ENCODE measurements at regions not wholly inside any gene's neighbourhood (a gene's known extent, or its start where the extent isn't known, plus 50 kb on each side); places are given as distances from the start of the nearest gene placed in this dataset.

DNA sequence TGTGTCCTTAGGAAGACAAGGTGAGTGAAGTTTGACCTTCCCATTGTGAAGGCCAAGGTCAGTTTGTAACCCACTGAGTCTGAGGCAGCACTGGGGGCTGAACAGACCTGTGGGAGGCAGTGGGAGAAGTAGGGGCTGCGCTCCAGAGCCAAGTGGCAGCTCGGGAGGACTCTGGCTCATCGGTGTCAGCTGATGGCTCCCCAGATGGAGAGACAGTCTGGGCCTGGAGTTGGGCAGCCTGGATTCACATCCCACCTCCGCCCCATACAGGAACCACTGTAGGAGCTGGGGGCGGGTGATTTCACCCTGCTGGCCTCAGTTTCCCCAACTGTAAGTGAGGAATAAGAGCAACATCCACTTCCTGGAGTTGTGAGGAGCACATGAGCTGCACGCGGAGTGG is 128.4 kb downstream of the FOXL1 start:
- TF ChIP-seq, protein P1, sequence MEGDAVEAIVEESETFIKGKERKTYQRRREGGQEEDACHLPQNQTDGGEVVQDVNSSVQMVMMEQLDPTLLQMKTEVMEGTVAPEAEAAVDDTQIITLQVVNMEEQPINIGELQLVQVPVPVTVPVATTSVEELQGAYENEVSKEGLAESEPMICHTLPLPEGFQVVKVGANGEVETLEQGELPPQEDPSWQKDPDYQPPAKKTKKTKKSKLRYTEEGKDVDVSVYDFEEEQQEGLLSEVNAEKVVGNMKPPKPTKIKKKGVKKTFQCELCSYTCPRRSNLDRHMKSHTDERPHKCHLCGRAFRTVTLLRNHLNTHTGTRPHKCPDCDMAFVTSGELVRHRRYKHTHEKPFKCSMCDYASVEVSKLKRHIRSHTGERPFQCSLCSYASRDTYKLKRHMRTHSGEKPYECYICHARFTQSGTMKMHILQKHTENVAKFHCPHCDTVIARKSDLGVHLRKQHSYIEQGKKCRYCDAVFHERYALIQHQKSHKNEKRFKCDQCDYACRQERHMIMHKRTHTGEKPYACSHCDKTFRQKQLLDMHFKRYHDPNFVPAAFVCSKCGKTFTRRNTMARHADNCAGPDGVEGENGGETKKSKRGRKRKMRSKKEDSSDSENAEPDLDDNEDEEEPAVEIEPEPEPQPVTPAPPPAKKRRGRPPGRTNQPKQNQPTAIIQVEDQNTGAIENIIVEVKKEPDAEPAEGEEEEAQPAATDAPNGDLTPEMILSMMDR (conservative IDR thresholded peaks at IDR 0.05; ENCODE audit: low read depth, low read length), result no peak
- TF ChIP-seq EZH2 (IDR thresholded peaks at IDR 0.05; ENCODE audit: borderline replicate concordance, low read depth, low read length, poor library complexity, severe bottlenecking), result no peak
